GM20000 (cell line): ENCODE measurements at regions not wholly inside any gene's neighbourhood (a gene's known extent, or its start where the extent isn't known, plus 50 kb on each side); places are given as distances from the start of the nearest gene placed in this dataset.

Experiments
- DNase-seq: peaks from one replicate; pipeline ENCODE4 v3.0.0; 2012; ENCODE audit warnings: low spot score
- TF ChIP-seq, protein P1 (sequence below): IDR thresholded peaks from 2 replicates; pipeline ENCODE4 v1.5.1; 2012; ENCODE audit warnings: mild to moderate bottlenecking, control low read depth; ENCODE audit errors: extremely low read depth, missing control alignments

DNA sequence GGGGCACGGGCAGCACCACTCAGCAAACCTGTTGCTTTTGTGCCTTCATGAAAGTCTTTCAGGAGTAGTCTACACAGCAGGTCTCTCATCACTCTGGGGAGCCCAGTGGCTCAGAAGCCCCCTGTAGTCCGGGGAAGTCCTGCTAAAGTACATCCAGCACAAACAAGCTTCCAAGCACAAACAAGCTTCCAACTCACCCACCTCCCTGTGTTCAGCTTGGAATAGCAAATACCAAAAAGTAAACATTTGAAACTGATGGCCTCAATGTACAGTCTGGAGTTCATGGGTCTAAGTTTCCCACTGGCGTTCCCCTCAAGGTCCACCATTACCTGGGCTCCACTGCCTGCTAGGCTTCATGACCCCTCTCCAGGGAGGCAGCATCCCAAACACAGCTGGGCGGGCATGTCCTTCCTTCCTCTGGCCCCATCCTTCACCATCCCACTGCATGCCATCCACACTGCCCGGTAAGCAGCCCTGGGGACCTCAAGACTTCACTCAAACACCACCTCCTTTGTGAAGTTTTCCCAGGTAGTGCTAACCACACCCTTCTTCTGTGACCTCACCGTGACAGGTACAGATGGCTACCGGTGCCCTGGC is 62.8 kb upstream of the SIAH1 start:
- no peak for DNase-seq
- TF ChIP-seq, protein P1, sequence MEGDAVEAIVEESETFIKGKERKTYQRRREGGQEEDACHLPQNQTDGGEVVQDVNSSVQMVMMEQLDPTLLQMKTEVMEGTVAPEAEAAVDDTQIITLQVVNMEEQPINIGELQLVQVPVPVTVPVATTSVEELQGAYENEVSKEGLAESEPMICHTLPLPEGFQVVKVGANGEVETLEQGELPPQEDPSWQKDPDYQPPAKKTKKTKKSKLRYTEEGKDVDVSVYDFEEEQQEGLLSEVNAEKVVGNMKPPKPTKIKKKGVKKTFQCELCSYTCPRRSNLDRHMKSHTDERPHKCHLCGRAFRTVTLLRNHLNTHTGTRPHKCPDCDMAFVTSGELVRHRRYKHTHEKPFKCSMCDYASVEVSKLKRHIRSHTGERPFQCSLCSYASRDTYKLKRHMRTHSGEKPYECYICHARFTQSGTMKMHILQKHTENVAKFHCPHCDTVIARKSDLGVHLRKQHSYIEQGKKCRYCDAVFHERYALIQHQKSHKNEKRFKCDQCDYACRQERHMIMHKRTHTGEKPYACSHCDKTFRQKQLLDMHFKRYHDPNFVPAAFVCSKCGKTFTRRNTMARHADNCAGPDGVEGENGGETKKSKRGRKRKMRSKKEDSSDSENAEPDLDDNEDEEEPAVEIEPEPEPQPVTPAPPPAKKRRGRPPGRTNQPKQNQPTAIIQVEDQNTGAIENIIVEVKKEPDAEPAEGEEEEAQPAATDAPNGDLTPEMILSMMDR = no peak

DNA sequence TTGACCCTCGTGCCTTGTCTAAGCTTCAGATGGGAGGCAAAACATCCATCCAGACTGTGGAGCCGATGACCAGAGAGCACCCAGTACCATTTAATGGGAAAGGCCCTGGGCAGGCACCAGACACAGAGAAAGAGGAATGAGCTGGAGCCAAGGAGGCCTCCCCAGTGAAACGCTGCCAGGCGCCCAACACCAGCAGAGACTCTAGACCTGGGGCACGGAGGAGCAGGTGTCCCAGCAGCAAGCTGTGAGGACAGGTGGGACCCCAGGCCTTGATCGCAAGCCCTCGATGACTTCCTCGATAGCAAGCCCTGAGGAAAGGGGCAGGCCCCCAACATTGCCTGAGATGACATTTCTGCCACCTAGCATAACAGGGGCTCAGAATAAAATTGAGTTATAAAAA is 62.2 kb upstream of the SIAH1 start:
- DNase-seq = no peak
- TF ChIP-seq, protein P1 = no peak

DNA sequence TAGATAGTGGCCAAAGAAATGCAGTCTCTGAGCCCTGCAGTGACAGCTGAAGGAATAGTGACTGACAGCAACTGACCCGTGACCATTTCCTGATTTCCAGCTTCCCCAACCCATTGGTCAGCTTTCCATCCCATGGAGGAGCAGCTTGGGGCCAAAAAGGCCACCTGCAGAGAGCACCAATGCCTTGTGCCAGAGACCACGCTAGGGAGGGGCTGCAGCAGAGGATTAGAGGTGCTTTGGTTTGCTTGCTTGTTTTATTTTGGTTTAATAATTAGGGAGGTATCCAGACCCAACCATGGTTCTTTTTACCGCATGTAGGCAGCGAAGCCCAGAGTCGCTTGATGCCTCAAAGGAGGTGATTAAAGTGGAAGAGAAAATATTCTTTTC is 61.3 kb upstream of the SIAH1 start:
- no peak for DNase-seq
- TF ChIP-seq, protein P1 = no peak

DNA sequence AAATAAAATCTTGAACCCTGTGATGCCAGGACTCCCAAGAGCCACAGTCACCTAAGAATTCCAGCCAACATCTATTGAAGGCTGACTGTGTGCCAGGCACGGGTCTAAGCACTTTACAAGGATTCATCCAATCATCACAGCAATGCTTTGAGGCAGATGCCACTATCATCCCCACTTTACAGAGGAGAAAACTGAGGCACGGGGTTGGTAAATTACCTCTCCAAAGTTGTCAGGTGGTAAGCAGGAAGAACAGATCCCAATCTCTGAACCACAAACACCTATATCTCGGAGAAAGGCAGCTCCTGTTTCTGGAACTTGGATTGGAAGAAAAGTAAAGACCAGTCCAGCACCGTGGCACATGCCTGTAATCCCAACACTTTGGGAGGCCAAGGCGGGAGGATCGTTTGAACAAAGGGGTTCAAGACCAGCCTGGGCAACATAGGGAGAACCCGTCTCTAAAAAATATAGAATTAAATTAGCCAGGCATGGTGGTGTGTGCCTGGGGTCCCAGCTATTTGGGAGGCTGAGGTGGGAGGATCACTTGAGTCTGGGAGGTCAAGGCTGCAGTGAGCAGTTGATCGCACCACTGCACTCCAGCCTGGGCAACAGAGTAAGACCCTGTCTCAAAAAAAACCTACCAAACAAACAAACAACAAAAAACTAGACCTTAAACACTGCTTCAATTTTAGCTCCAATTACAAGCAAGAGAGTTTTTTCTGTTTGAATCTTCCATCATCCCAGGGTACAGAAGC is 60.7 kb upstream of the SIAH1 start:
- TF ChIP-seq, protein P1 = no peak
- DNase-seq = no peak

DNA sequence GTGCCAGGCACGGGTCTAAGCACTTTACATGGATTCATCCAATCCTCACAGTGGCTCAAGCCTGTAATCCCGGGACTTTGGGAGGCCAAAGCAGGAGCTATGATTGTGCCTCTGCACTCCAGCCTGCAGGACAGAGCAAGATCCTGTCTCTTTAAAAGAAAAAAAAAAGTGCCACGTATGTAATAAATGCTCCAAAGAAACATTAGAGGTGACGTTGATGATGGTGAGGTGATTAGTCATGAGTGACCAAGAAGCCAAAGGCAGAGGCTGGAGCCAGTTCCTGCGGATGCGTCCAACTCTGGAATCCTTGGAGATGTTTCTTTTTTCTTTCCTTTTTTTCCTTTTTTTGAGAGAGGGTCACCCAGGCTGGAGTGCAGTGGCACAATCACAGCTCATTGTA is 59.4 kb upstream of the SIAH1 start:
- TF ChIP-seq, protein P1 = no peak
- no peak for DNase-seq

DNA sequence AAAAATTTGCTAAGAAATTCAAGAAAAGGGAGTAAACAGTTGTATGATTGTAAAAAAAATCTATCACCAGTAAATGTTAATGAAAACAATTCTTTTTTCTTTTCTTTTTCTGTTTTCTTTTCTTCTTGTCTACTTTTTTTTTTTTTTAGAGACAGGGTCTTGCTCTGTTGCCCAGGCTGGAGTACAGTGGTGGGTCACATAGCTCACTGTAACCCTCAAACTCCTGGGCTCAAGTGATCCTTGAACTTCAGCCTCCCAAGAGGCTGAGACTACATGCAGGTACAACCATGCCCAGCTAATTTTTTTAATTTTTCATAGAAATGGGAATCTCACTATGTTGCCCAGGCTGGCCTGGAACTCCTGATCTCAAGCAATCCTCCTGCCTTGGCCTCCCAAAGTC is 57.2 kb upstream of the SIAH1 start:
- TF ChIP-seq, protein P1 = no peak
- DNase-seq = no peak

DNA sequence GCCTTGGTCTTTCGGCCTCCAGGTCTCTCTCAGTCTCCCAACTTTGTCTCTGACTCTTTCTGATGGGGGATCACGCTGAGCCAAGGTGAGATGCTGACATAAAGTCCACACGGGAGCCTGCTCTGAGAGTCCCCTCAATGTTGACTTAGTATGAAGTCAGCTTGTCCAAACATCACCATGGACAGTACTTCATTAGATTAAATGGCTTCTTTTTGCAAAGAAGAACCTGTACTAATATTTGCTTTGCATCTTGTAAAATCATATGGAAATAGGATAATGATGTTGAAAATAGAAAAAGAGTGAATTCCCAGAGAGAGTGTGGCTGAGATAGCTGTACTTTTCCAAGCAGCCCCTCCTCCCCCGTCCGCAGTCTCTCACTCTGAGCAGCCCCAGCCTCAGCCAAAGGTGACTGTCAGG is 56.7 kb upstream of the SIAH1 start:
- TF ChIP-seq, protein P1 = no peak
- DNase-seq = no peak
